ENCODE measurements at regions not wholly inside any gene's neighbourhood (a gene's known extent, or its start where the extent isn't known, plus 50 kb on each side); places are given as distances from the start of the nearest gene placed in this dataset.

GRCh38 chr5:160511280-160511929, 89.8 kb downstream of the PTTG1 start:
- DNase-seq = no peak
